Breast epithelium (tissue), 4 donors: ENCODE measurements at regions not wholly inside any gene's neighbourhood (a gene's known extent, or its start where the extent isn't known, plus 50 kb on each side); places are given as distances from the start of the nearest gene placed in this dataset.

Experiments
- DNase-seq, 2 donors: peaks; one replicate each; pipeline ENCODE4 v3.0.0-alpha.2; 2019; ENCODE audit warnings: low spot score in 2 of 2
- H3K27ac ChIP-seq, 2 donors: fragments of 200-600 bp; sonication (generic) in 1 of 2; one replicate each; pipeline ENCODE4 v1.5.1; 2016 to 2019; ENCODE audit warnings: mild to moderate bottlenecking in 1 of 2
- H3K27me3 ChIP-seq, 2 donors: fragments of 200-600 bp; sonication (generic) in 1 of 2; one replicate each; pipeline versions ENCODE4 v1.5.1 to v1.6.0; 2017 to 2019; ENCODE audit warnings: control low read depth in 1 of 2, mild to moderate bottlenecking in 1 of 2
- H3K36me3 ChIP-seq: fragments of 200-600 bp; one replicate; pipeline ENCODE4 v1.5.1; 2019
- H3K4me1 ChIP-seq, 2 donors: fragments of 200-600 bp; sonication (generic); one replicate each; pipeline ENCODE4 v1.5.1; 2016 to 2019; ENCODE audit warnings: control low read depth in 1 of 2
- H3K4me3 ChIP-seq, 3 donors: fragments of 200-600 bp; sonication (generic); 1 replicate in 2 of 3; 2 replicates in 1 of 3; pipeline ENCODE4 v1.5.1; 2016 to 2019; ENCODE audit warnings: mild to moderate bottlenecking in 3 of 3, moderate library complexity in 2 of 3
- H3K9me3 ChIP-seq, 2 donors: fragments of 200-600 bp; sonication (generic) in 1 of 2; one replicate each; pipeline ENCODE4 v1.5.1; 2016 to 2019; ENCODE audit warnings: control low read depth in 1 of 2
- CTCF ChIP-seq, 3 donors: fragments of 450-650 bp; IDR thresholded peaks; one replicate each; pipeline ENCODE4 v1.5.1; 2016 to 2017; ENCODE audit warnings: antibody characterized with exemption in 3 of 3, mild to moderate bottlenecking in 3 of 3, moderate library complexity in 3 of 3
- POLR2A ChIP-seq: fragments of 450-650 bp; IDR thresholded peaks from one replicate; pipeline ENCODE4 v1.6.1; 2016; ENCODE audit warnings: antibody characterized with exemption, mild to moderate bottlenecking, moderate library complexity
- POLR2AphosphoS5 ChIP-seq, 3 donors: sonication (generic); formaldehyde crosslinking; IDR thresholded peaks; one replicate each; pipeline ENCODE4 v1.6.1; 2017; ENCODE audit warnings: antibody characterized with exemption in 3 of 3
- intact Hi-C: fragments of 100-400 bp; cut with DNase I; formaldehyde crosslinking; loops from one replicate; pipeline ENCODE4 v1.15.1; 2023; ENCODE audit warnings: low total_unique reads

- Histone ChIP-seq H3K36me3 (no peaks in the 10 kb centered on the region), H3K4me1 (no peaks in the 10 kb centered on the region), H3K4me3 (no peak overlapping the region), H3K9me3 (no peaks in the 10 kb centered on the region), H3K27ac (no peak overlapping the region), H3K27me3 (no peaks in the 10 kb centered on the region)
- no peak for TF ChIP-seq CTCF (IDR thresholded peaks at IDR 0.05)
- no peak for TF ChIP-seq POLR2A
- no peak for TF ChIP-seq POLR2AphosphoS5 (IDR thresholded peaks at IDR 0.05)
- no peak for DNase-seq
- intact Hi-C loops: no loop called here
Measured at GRCh38 chr15:48060396-48060795, 60.4 kb upstream of the SLC24A5 start.

- Histone ChIP-seq H3K4me3 (no peak overlapping the region), H3K4me1 (no peaks in the 10 kb centered on the region), H3K27me3 (no peaks in the 10 kb centered on the region), H3K36me3 (no peaks in the 10 kb centered on the region), H3K9me3 (no peaks in the 10 kb centered on the region), H3K27ac (no peak overlapping the region)
- DNase-seq: no peak
- intact Hi-C loops: no loop called here
- TF ChIP-seq POLR2AphosphoS5 (IDR thresholded peaks at IDR 0.05) (no peak), CTCF (IDR thresholded peaks at IDR 0.05) (no peak), POLR2A (no peak)
Measured at GRCh38 chr15:48061605-48062004, 59.2 kb upstream of the SLC24A5 start.

GRCh38 chr15:48062148-48062872 lies 58.5 kb upstream of the SLC24A5 start:
- no peak for TF ChIP-seq POLR2AphosphoS5 (IDR thresholded peaks at IDR 0.05)
- TF ChIP-seq POLR2A: no peak
- no peak for TF ChIP-seq CTCF (IDR thresholded peaks at IDR 0.05)
- no peaks in the 10 kb centered on the region for H3K9me3 ChIP-seq
- no peak overlapping the region for H3K4me3 ChIP-seq
- intact Hi-C loops: no loop called here
- no peak for DNase-seq
- no peak overlapping the region for H3K27ac ChIP-seq
- H3K36me3 ChIP-seq: no peaks in the 10 kb centered on the region
- H3K4me1 ChIP-seq: no peaks in the 10 kb centered on the region
- H3K27me3 ChIP-seq: no peaks in the 10 kb centered on the region

DNA sequence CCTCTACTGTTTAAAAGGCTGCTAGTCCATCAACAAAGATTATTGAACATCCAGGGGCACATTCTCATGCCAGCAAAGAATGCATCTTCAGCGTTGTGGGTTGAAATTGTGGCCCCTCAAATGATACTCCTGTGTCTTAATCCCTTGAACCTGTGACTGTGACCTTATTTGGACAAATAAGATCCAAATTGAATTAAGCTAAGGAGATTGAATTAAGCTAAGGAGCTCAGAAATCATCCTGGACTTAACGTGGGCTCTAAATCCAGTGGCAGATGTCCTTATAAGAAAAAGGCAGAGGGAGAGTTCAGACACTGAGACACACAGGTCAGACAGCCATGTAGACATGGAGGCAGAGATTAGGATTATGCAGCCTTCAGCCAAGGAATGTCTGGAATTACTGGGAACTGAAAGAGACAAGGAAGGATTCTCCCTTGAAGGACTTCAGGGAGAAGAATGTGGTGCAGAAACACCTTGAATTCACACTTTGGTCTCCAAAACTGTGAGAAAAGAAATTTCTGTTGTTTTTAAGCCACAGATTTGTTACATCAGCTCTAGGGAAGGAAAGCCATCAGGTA lies 57.3 kb upstream of the SLC24A5 start:
- intact Hi-C loops: no loop called here
- H3K27ac ChIP-seq: no peak overlapping the region

More for the DNA sequence above, 57.3 kb upstream of the SLC24A5 start:
- Histone ChIP-seq H3K27me3 (no peaks in the 10 kb centered on the region), H3K9me3 (no peaks in the 10 kb centered on the region), H3K36me3 (no peaks in the 10 kb centered on the region), H3K4me3 (no peak overlapping the region), H3K4me1 (no peaks in the 10 kb centered on the region)
- DNase-seq: no peak
- TF ChIP-seq POLR2A (no peak), CTCF (IDR thresholded peaks at IDR 0.05) (no peak), POLR2AphosphoS5 (IDR thresholded peaks at IDR 0.05) (no peak)
